SK-N-SH treated with all-trans-retinoic acid at 6 μM for 48 hours (cell line): ENCODE measurements at regions not wholly inside any gene's neighbourhood (a gene's known extent, or its start where the extent isn't known, plus 50 kb on each side); places are given as distances from the start of the nearest gene placed in this dataset.

Source experiments
- CREB5 ChIP-seq: fragments of 250-450 bp; sonication (Bioruptor Pico); IDR thresholded peaks from 2 replicates; pipeline ENCODE4 v1.5.1; 2020; ENCODE audit warnings: low read depth, mild to moderate bottlenecking, moderate library complexity
- CSRNP3 ChIP-seq: fragments of 250-450 bp; sonication (Bioruptor Pico); IDR thresholded peaks from 2 replicates; pipeline ENCODE4 v1.5.1; 2021; ENCODE audit warnings: mild to moderate bottlenecking, moderate library complexity
- OSR1 ChIP-seq: fragments of 250-450 bp; sonication (Bioruptor Pico); IDR thresholded peaks from 2 replicates; pipeline ENCODE4 v1.8.0; 2022; ENCODE audit warnings: moderate library complexity, mild to moderate bottlenecking, inconsistent platforms
- POU6F1 ChIP-seq: fragments of 250-450 bp; sonication (Bioruptor Pico); IDR thresholded peaks from 2 replicates; pipeline ENCODE4 v1.8.0; 2021; ENCODE audit warnings: low read depth, mild to moderate bottlenecking, moderate library complexity, borderline replicate concordance
- PPARA ChIP-seq: fragments of 250-450 bp; sonication (Bioruptor Pico); IDR thresholded peaks from 2 replicates; pipeline ENCODE4 v1.5.0; 2020; ENCODE audit warnings: mild to moderate bottlenecking, borderline replicate concordance
- SNAI2 ChIP-seq: fragments of 250-450 bp; sonication (Bioruptor Pico); IDR thresholded peaks from 2 replicates; pipeline ENCODE4 v1.5.0; 2020; ENCODE audit warnings: mild to moderate bottlenecking, moderate library complexity
- TCF4 ChIP-seq: fragments of 250-450 bp; sonication (Bioruptor Pico); IDR thresholded peaks from 2 replicates; pipeline ENCODE4 v1.8.0; 2021; ENCODE audit warnings: mild to moderate bottlenecking, moderate library complexity, borderline replicate concordance
- ZFP3 ChIP-seq: fragments of 250-450 bp; sonication (Bioruptor Pico); IDR thresholded peaks from 2 replicates; pipeline ENCODE4 v1.5.0; 2020; ENCODE audit warnings: mild to moderate bottlenecking, moderate library complexity
- ZFP30 ChIP-seq: fragments of 450-650 bp; formaldehyde crosslinking; IDR thresholded peaks from 2 replicates; pipeline ENCODE4 v1.5.0; 2022; ENCODE audit warnings: mild to moderate bottlenecking, moderate library complexity
- ZNF565 ChIP-seq: fragments of 450-650 bp; formaldehyde crosslinking; conservative IDR thresholded peaks from 2 replicates; pipeline ENCODE4 v1.5.0; 2020; ENCODE audit warnings: low read depth, mild to moderate bottlenecking, moderate library complexity
- ZNF70 ChIP-seq: fragments of 450-650 bp; formaldehyde crosslinking; IDR thresholded peaks from 2 replicates; pipeline ENCODE4 v1.5.0; 2020; ENCODE audit warnings: mild to moderate bottlenecking, moderate library complexity

GRCh38 chr3:127495821-127496655, 94.5 kb downstream of the TPRA1 start:
- TF ChIP-seq ZNF565 (CRISPR knock-in tag) (no peak), CSRNP3 (no peak), POU6F1 (CRISPR knock-in tag) (no peak), PPARA (CRISPR knock-in tag) (no peak), CREB5 (CRISPR knock-in tag) (no peak), ZFP30 (no peak), TCF4 (CRISPR knock-in tag) (no peak), SNAI2 (CRISPR knock-in tag) (no peak), ZNF70 (no peak), OSR1 (CRISPR knock-in tag) (no peak), ZFP3 (CRISPR knock-in tag) (no peak)
